Coronary artery (tissue), 2 donors: ENCODE measurements at regions not wholly inside any gene's neighbourhood (a gene's known extent, or its start where the extent isn't known, plus 50 kb on each side); places are given as distances from the start of the nearest gene placed in this dataset.

Experiments
- DNase-seq: peaks from one replicate; pipeline ENCODE4 v3.0.0-alpha.2; 2017; ENCODE audit warnings: low spot score
- H3K27ac ChIP-seq, 2 donors: fragments of 200-600 bp; sonication (generic); one replicate each; pipeline ENCODE4 v1.5.1; 2016 to 2019
- H3K4me3 ChIP-seq: fragments of 200-600 bp; sonication (generic); 2 replicates; pipeline ENCODE4 v1.5.1; 2016; ENCODE audit warnings: mild to moderate bottlenecking, moderate library complexity
- CTCF ChIP-seq: fragments of 200-600 bp; sonication (generic); IDR thresholded peaks from one replicate; pipeline ENCODE4 v1.5.1; 2019; ENCODE audit warnings: antibody characterized with exemption

GRCh38 chr5:135721548-135722090 is 112.8 kb upstream of the SLC25A48 start:
- no peak overlapping the region for H3K4me3 ChIP-seq
- TF ChIP-seq CTCF: no peak
- DNase-seq: no peak
- no peak overlapping the region for H3K27ac ChIP-seq

- no peak for DNase-seq
- no peak for TF ChIP-seq CTCF
- Histone ChIP-seq H3K27ac (no peak overlapping the region), H3K4me3 (no peak overlapping the region)
Measured at GRCh38 chr5:135720191-135720590, 114.3 kb upstream of the SLC25A48 start.

- H3K27ac ChIP-seq: no peak overlapping the region
- TF ChIP-seq CTCF: no peak
- no peak overlapping the region for H3K4me3 ChIP-seq
- DNase-seq: no peak
Measured at GRCh38 chr5:135719428-135720063, 114.9 kb upstream of the SLC25A48 start.

GRCh38 chr5:135718651-135719050 is 115.8 kb upstream of the SLC25A48 start:
- no peak for DNase-seq
- no peak for TF ChIP-seq CTCF
- H3K27ac ChIP-seq: no peak overlapping the region
- no peak overlapping the region for H3K4me3 ChIP-seq

GRCh38 chr5:135718151-135718550 is 116.3 kb upstream of the SLC25A48 start:
- Histone ChIP-seq H3K4me3 (no peak overlapping the region), H3K27ac (no peak overlapping the region)
- TF ChIP-seq CTCF: no peak
- DNase-seq: no peak

GRCh38 chr5:135715267-135716055 is 119.0 kb upstream of the SLC25A48 start:
- no peak overlapping the region for H3K4me3 ChIP-seq
- DNase-seq: no peak
- no peak overlapping the region for H3K27ac ChIP-seq
- TF ChIP-seq CTCF: no peak
